H9 (cell line): ENCODE measurements at regions not wholly inside any gene's neighbourhood (a gene's known extent, or its start where the extent isn't known, plus 50 kb on each side); places are given as distances from the start of the nearest gene placed in this dataset.

Experiments
- DNase-seq: peaks from one replicate; pipeline ENCODE4 v3.0.0-alpha.2; 2017
- H2AFZ ChIP-seq: one replicate; pipeline ENCODE4 v1.6.1; 2013; ENCODE audit warnings: mild to moderate bottlenecking, low read length, control low read depth, moderate library complexity
- H2AK5ac ChIP-seq: 2 replicates; pipeline ENCODE4 v1.6.1; 2013; ENCODE audit warnings: low read length, control low read depth, mixed read lengths; ENCODE audit not compliant: insufficient read length
- H2BK120ac ChIP-seq: one replicate; pipeline ENCODE4 v1.6.1; 2013; ENCODE audit warnings: low read depth, mild to moderate bottlenecking, low read length, control low read depth, inconsistent platforms; ENCODE audit not compliant: poor library complexity, severe bottlenecking
- H2BK12ac ChIP-seq: 2 replicates; pipeline ENCODE4 v1.6.1; 2013; ENCODE audit warnings: low read length, control low read depth, mixed read lengths, low read depth; ENCODE audit not compliant: insufficient read length
- H2BK15ac ChIP-seq: 2 replicates; pipeline ENCODE4 v1.6.1; 2013; ENCODE audit warnings: low read depth, low read length, control low read depth
- H2BK20ac ChIP-seq: one replicate; pipeline ENCODE4 v1.6.1; 2013; ENCODE audit warnings: low read depth, mild to moderate bottlenecking, low read length, control low read depth, inconsistent platforms; ENCODE audit not compliant: poor library complexity, severe bottlenecking
- H2BK5ac ChIP-seq: 2 replicates; pipeline ENCODE4 v1.6.1; 2013; ENCODE audit warnings: low read length, control low read depth, mixed read lengths; ENCODE audit not compliant: insufficient read length
- H3K14ac ChIP-seq: 2 replicates; pipeline ENCODE4 v1.6.1; 2013; ENCODE audit warnings: low read length, control low read depth; ENCODE audit not compliant: insufficient read depth
- H3K18ac ChIP-seq: 2 replicates; pipeline ENCODE4 v1.6.1; 2013; ENCODE audit warnings: low read depth, mild to moderate bottlenecking, mixed read lengths, low read length, control low read depth; ENCODE audit not compliant: insufficient read length
- H3K23ac ChIP-seq: 2 replicates; pipeline ENCODE4 v1.6.1; 2013; ENCODE audit warnings: low read length, control low read depth, mixed read lengths, low read depth; ENCODE audit not compliant: insufficient read length
- H3K23me2 ChIP-seq: 2 replicates; pipeline ENCODE4 v1.6.1; 2013; ENCODE audit warnings: low read depth, mild to moderate bottlenecking, mixed read lengths, low read length, control low read depth; ENCODE audit not compliant: insufficient read length, poor library complexity, severe bottlenecking
- H3K27ac ChIP-seq: 2 replicates; pipeline ENCODE4 v1.5.1; 2013; ENCODE audit warnings: low read length, control low read depth, mixed read lengths, low read depth; ENCODE audit not compliant: insufficient read length
- H3K27me3 ChIP-seq: 2 replicates; pipeline ENCODE4 v1.6.1; 2013; ENCODE audit warnings: low read length, control low read depth, inconsistent platforms; ENCODE audit not compliant: insufficient read depth
- H3K4ac ChIP-seq: 2 replicates; pipeline ENCODE4 v1.6.1; 2013; ENCODE audit warnings: low read depth, mild to moderate bottlenecking, control low read depth, inconsistent platforms, low read length, moderate library complexity
- H3K4me1 ChIP-seq: 2 replicates; pipeline ENCODE4 v1.6.1; 2013; ENCODE audit warnings: low read length, control low read depth, inconsistent platforms; ENCODE audit not compliant: insufficient read depth
- H3K4me2 ChIP-seq: 2 replicates; pipeline ENCODE4 v1.6.1; 2013; ENCODE audit warnings: low read length, control low read depth, mixed read lengths; ENCODE audit not compliant: insufficient read length, insufficient read depth
- H3K56ac ChIP-seq: 2 replicates; pipeline ENCODE4 v1.6.1; 2013; ENCODE audit warnings: low read depth, mild to moderate bottlenecking, mixed read lengths, low read length, control low read depth; ENCODE audit not compliant: insufficient read length
- H3K79me1 ChIP-seq: 2 replicates; pipeline ENCODE4 v1.6.1; 2013; ENCODE audit warnings: low read depth, mild to moderate bottlenecking, moderate library complexity, low read length, control low read depth, inconsistent platforms; ENCODE audit not compliant: insufficient read depth, poor library complexity, severe bottlenecking
- H3K79me2 ChIP-seq: 2 replicates; pipeline ENCODE4 v1.6.1; 2013; ENCODE audit warnings: low read length, control low read depth, inconsistent platforms; ENCODE audit not compliant: insufficient read depth
- H3K9ac ChIP-seq: 2 replicates; pipeline ENCODE4 v1.6.1; 2013; ENCODE audit warnings: low read length, control low read depth, mixed read lengths; ENCODE audit not compliant: insufficient read length; ENCODE audit errors: extremely low read depth
- H3K9me3 ChIP-seq: one replicate; pipeline ENCODE4 v1.6.1; 2013; ENCODE audit warnings: low read depth, low read length, inconsistent platforms; ENCODE audit not compliant: control insufficient read depth
- H3T11ph ChIP-seq: one replicate; pipeline ENCODE4 v1.6.1; 2013; ENCODE audit warnings: mild to moderate bottlenecking, low read length, control low read depth, inconsistent platforms
- H4K20me1 ChIP-seq: one replicate; pipeline ENCODE4 v1.6.1; 2013; ENCODE audit not compliant: control insufficient read depth, insufficient read length, insufficient read depth
- H4K5ac ChIP-seq: 2 replicates; pipeline ENCODE4 v1.6.1; 2013; ENCODE audit warnings: low read depth, mild to moderate bottlenecking, mixed read lengths, low read length, control low read depth; ENCODE audit not compliant: insufficient read length
- H4K8ac ChIP-seq: replicated peaks from 2 replicates; pipeline ENCODE4 v1.6.1; 2013; ENCODE audit warnings: low read length, control low read depth, mixed read lengths, low read depth; ENCODE audit not compliant: insufficient read length
- H4K91ac ChIP-seq: 2 replicates; pipeline ENCODE4 v1.6.1; 2013; ENCODE audit warnings: low read depth, mild to moderate bottlenecking, moderate library complexity, mixed read lengths, low read length, control low read depth; ENCODE audit not compliant: insufficient read length
- H3K27ac Mint-ChIP-seq, 3 experiments: 2 replicates in 2 of 3; 3 replicates in 1 of 3; pipeline ENCODE4 v1.8.0; 2020 to 2021; ENCODE audit warnings: mixed read lengths in 3 of 3, mild to moderate bottlenecking in 1 of 3, moderate library complexity in 1 of 3
- H3K27me3 Mint-ChIP-seq: 2 replicates; pipeline ENCODE4 v1.8.0; 2021; ENCODE audit warnings: low read depth, mild to moderate bottlenecking, moderate library complexity, mixed read lengths
- H3K36me3 Mint-ChIP-seq, 3 experiments: 2 replicates in 2 of 3; 3 replicates in 1 of 3; pipeline ENCODE4 v1.8.0; 2020 to 2021; ENCODE audit warnings: low read depth in 3 of 3, mixed read lengths in 3 of 3; ENCODE audit not compliant: insufficient read depth in 1 of 3
- H3K4me1 Mint-ChIP-seq, 2 experiments: 2 replicates each; pipeline ENCODE4 v1.8.0; 2020; ENCODE audit warnings: mixed read lengths in 2 of 2
- H3K4me3 Mint-ChIP-seq, 2 experiments: 2 replicates in 1 of 2; 3 replicates in 1 of 2; pipeline ENCODE4 v1.8.0; 2020 to 2021; ENCODE audit warnings: mild to moderate bottlenecking in 2 of 2, mixed read lengths in 2 of 2, moderate library complexity in 1 of 2
- H3K9me3 Mint-ChIP-seq, 2 experiments: 2 replicates in 1 of 2; 3 replicates in 1 of 2; pipeline ENCODE4 v1.8.0; 2020; ENCODE audit warnings: mild to moderate bottlenecking in 2 of 2, mixed read lengths in 2 of 2, moderate library complexity in 1 of 2
- CTCF ChIP-seq: fragments of 200-600 bp; sonication (generic); conservative IDR thresholded peaks from 3 replicates; pipeline ENCODE4 v1.8.0; 2021; ENCODE audit warnings: antibody characterized with exemption, mild to moderate bottlenecking
- WGBS: extraction: QIAGEN DNeasy Blood & Tissue Kit; methylation state at CpG from one replicate; pipeline ENCODE4 v1.1.7; 2013; ENCODE audit warnings: missing lambda C conversion rate, low lambda C conversion rate, mixed read lengths; ENCODE audit not compliant: insufficient read length; ENCODE audit errors: extremely low coverage; 5-methylcytosine and 5-hydroxymethylcytosine counted together

DNA sequence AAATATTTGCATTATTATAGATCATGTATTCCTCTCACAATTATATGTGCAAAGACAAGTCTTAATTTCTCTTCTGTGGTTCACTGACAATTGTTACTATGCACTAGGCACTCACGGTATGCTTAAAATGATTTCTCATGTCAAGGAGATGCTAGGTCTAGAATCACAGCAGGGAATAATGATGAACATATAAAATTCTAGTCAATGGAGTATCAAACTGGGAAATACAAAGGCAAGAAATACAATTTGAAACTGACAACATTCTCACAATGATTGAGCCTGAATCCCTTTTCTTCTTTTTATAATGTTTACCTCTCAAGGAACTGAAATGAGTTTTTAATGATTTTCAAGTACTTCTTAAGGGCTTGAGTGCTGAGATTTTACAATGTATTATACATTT is 302.3 kb upstream of the GRAMD2B start:
- peaks cover 8% of the 10 kb centered on the region; the same call in 1 of the 2 replicates for H3K4me1 ChIP-seq
- WGBS, result no CpG with 5 or more reads among the region's 1 CpG
- H3K4me1 Mint-ChIP-seq, result peaks cover 32 to 35% of the 10 kb centered on the region in 2 experiments
- H3K14ac ChIP-seq, result no peak overlapping the region
- H3K27me3 Mint-ChIP-seq, result no peaks in the 10 kb centered on the region
- H3K18ac ChIP-seq, result no peak overlapping the region
- H2BK5ac ChIP-seq, result no peak overlapping the region
- no peak for DNase-seq
- no peak overlapping the region for H4K8ac ChIP-seq
- no peak overlapping the region for H2BK12ac ChIP-seq
- no peaks in the 10 kb centered on the region for H3K9me3 Mint-ChIP-seq
- H2BK20ac ChIP-seq, result no peak overlapping the region
- no peak overlapping the region for H2BK120ac ChIP-seq
- TF ChIP-seq CTCF, result no peak
- no peak overlapping the region for H3K4ac ChIP-seq
- H3K27ac ChIP-seq, result no peak overlapping the region
- H3T11ph ChIP-seq, result no peak overlapping the region
- H4K20me1 ChIP-seq, result no peaks in the 10 kb centered on the region
- no peak overlapping the region for H4K5ac ChIP-seq
- no peaks in the 10 kb centered on the region for H3K79me2 ChIP-seq
- no peak overlapping the region for H3K4me3 Mint-ChIP-seq
- H3K23me2 ChIP-seq, result no peaks in the 10 kb centered on the region
- H3K9ac ChIP-seq, result no peak overlapping the region
- H3K9me3 ChIP-seq, result no peaks in the 10 kb centered on the region
- no peaks in the 10 kb centered on the region for H3K27me3 ChIP-seq
- no peak overlapping the region for H3K27ac Mint-ChIP-seq
- H2AK5ac ChIP-seq, result no peak overlapping the region
- H3K36me3 Mint-ChIP-seq, result no peaks in the 10 kb centered on the region; a peak in 1 of 7 replicates
- H3K56ac ChIP-seq, result no peak overlapping the region
- no peaks in the 10 kb centered on the region for H3K79me1 ChIP-seq
- H3K4me2 ChIP-seq, result no peak overlapping the region
- H2BK15ac ChIP-seq, result no peak overlapping the region
- H4K91ac ChIP-seq, result no peak overlapping the region
- H3K23ac ChIP-seq, result no peak overlapping the region
- H2AFZ ChIP-seq, result no peak overlapping the region
